ENCODE measurements at regions not wholly inside any gene's neighbourhood (a gene's known extent, or its start where the extent isn't known, plus 50 kb on each side); places are given as distances from the start of the nearest gene placed in this dataset.

GRCh38 chr7:53303781-53304180 is 268.3 kb downstream of the POM121L12 start (continued):
- TF ChIP-seq OVOL2 (CRISPR knock-in tag; IDR thresholded peaks at IDR 0.05; ENCODE audit: borderline replicate concordance) (no peak), ZNF423 (CRISPR knock-in tag; IDR thresholded peaks at IDR 0.05) (no peak), ZNF121 (CRISPR knock-in tag; IDR thresholded peaks at IDR 0.05) (no peak)
- TF ChIP-seq, protein P1, sequence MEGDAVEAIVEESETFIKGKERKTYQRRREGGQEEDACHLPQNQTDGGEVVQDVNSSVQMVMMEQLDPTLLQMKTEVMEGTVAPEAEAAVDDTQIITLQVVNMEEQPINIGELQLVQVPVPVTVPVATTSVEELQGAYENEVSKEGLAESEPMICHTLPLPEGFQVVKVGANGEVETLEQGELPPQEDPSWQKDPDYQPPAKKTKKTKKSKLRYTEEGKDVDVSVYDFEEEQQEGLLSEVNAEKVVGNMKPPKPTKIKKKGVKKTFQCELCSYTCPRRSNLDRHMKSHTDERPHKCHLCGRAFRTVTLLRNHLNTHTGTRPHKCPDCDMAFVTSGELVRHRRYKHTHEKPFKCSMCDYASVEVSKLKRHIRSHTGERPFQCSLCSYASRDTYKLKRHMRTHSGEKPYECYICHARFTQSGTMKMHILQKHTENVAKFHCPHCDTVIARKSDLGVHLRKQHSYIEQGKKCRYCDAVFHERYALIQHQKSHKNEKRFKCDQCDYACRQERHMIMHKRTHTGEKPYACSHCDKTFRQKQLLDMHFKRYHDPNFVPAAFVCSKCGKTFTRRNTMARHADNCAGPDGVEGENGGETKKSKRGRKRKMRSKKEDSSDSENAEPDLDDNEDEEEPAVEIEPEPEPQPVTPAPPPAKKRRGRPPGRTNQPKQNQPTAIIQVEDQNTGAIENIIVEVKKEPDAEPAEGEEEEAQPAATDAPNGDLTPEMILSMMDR (IDR thresholded peaks at IDR 0.05), result no peak
- TF ChIP-seq, protein P2, sequence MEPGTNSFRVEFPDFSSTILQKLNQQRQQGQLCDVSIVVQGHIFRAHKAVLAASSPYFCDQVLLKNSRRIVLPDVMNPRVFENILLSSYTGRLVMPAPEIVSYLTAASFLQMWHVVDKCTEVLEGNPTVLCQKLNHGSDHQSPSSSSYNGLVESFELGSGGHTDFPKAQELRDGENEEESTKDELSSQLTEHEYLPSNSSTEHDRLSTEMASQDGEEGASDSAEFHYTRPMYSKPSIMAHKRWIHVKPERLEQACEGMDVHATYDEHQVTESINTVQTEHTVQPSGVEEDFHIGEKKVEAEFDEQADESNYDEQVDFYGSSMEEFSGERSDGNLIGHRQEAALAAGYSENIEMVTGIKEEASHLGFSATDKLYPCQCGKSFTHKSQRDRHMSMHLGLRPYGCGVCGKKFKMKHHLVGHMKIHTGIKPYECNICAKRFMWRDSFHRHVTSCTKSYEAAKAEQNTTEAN (CRISPR knock-in tag; IDR thresholded peaks at IDR 0.05), result no peak

DNA sequence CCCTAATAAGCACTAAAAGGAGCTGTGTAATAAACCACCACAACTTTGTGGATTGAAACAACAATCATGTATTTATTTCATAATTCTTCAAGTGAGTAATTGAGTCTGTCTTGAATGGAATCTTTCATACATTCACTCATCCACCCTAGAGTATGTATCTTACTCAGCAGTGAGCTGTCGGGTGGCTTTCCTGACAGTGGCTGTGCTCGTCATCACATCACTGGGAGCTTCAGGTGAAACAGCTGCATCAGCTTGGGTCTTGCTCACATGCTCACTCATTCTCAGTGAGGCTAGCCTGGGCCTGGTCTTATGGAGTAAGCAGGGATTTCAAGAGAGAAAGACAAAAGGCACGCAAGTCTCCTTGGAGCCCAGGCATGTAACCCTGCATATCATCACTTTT is 271.4 kb downstream of the POM121L12 start:
- no peaks in the 10 kb centered on the region for H3K27me3 Mint-ChIP-seq (ENCODE audit: low read depth)
- ATAC-seq, result no peak
- H3K36me3 Mint-ChIP-seq, result no peaks in the 10 kb centered on the region
- H3K4me1 Mint-ChIP-seq, result peaks cover 20% of the 10 kb centered on the region
- DNase-seq (ENCODE audit: low spot score), result no peak
- no peak for TF ChIP-seq GRHL2 (CRISPR knock-in tag; IDR thresholded peaks at IDR 0.05; ENCODE audit: insufficient replicate concordance, severe bottlenecking)
- TF ChIP-seq EMX1 (CRISPR knock-in tag; IDR thresholded peaks at IDR 0.05), result no peak
- TF ChIP-seq SOX15 (CRISPR knock-in tag; IDR thresholded peaks at IDR 0.05), result no peak
- TF ChIP-seq, protein P3, sequence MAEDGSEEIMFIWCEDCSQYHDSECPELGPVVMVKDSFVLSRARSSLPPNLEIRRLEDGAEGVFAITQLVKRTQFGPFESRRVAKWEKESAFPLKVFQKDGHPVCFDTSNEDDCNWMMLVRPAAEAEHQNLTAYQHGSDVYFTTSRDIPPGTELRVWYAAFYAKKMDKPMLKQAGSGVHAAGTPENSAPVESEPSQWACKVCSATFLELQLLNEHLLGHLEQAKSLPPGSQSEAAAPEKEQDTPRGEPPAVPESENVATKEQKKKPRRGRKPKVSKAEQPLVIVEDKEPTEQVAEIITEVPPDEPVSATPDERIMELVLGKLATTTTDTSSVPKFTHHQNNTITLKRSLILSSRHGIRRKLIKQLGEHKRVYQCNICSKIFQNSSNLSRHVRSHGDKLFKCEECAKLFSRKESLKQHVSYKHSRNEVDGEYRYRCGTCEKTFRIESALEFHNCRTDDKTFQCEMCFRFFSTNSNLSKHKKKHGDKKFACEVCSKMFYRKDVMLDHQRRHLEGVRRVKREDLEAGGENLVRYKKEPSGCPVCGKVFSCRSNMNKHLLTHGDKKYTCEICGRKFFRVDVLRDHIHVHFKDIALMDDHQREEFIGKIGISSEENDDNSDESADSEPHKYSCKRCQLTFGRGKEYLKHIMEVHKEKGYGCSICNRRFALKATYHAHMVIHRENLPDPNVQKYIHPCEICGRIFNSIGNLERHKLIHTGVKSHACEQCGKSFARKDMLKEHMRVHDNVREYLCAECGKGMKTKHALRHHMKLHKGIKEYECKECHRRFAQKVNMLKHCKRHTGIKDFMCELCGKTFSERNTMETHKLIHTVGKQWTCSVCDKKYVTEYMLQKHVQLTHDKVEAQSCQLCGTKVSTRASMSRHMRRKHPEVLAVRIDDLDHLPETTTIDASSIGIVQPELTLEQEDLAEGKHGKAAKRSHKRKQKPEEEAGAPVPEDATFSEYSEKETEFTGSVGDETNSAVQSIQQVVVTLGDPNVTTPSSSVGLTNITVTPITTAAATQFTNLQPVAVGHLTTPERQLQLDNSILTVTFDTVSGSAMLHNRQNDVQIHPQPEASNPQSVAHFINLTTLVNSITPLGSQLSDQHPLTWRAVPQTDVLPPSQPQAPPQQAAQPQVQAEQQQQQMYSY (CRISPR knock-in tag; IDR thresholded peaks at IDR 0.05), result no peak
- TF ChIP-seq PREB (CRISPR knock-in tag; IDR thresholded peaks at IDR 0.05; ENCODE audit: borderline replicate concordance), result no peak
- TF ChIP-seq STAT6 (CRISPR knock-in tag; conservative IDR thresholded peaks at IDR 0.05; ENCODE audit: low read depth), result no peak
- TF ChIP-seq MXD4 (CRISPR knock-in tag; IDR thresholded peaks at IDR 0.05; ENCODE audit: borderline replicate concordance), result no peak
- H3K27ac Mint-ChIP-seq, result no peak overlapping the region
- H3K9me3 Mint-ChIP-seq, result peaks cover 7% of the 10 kb centered on the region
- POLR2A ChIA-PET, result no interaction called here
- CTCF ChIA-PET, result no interaction called here
- H3K4me3 Mint-ChIP-seq, result no peak overlapping the region

GRCh38 chr7:53311205-53311604 is 275.8 kb downstream of the POM121L12 start:
- DNase-seq (ENCODE audit: low spot score) (no peak), ATAC-seq (no peak)
- POLR2A ChIA-PET, result no interaction called here
- H3K36me3 Mint-ChIP-seq, result no peaks in the 10 kb centered on the region
- H3K27ac Mint-ChIP-seq, result no peak overlapping the region
- no peaks in the 10 kb centered on the region; the same call in 1 of the 2 replicates for H3K9me3 Mint-ChIP-seq
- no peak overlapping the region for H3K4me3 Mint-ChIP-seq
- CTCF ChIA-PET, result interaction anchor here (1.0 kb wide), 1 partner anchor 39 kb away, joined by 4 read pairs; no protein-coding TSS in a partner anchor
- peaks cover 13% of the 10 kb centered on the region for H3K4me1 Mint-ChIP-seq
- no peaks in the 10 kb centered on the region for H3K27me3 Mint-ChIP-seq (ENCODE audit: low read depth)
- TF ChIP-seq ATF6 (CRISPR knock-in tag; IDR thresholded peaks at IDR 0.05), result no peak
- TF ChIP-seq ZNF532 (CRISPR knock-in tag; IDR thresholded peaks at IDR 0.05; ENCODE audit: borderline replicate concordance), result no peak
- TF ChIP-seq ZNF416 (CRISPR knock-in tag; IDR thresholded peaks at IDR 0.05), result no peak
- no peak for TF ChIP-seq MAX (CRISPR knock-in tag; IDR thresholded peaks at IDR 0.05)

Measured in WTC11 (cell line).